HEK293 (cell line): ENCODE measurements at regions not wholly inside any gene's neighbourhood (a gene's known extent, or its start where the extent isn't known, plus 50 kb on each side); places are given as distances from the start of the nearest gene placed in this dataset.

Experiments used
- CTCF ChIA-PET: fragments of 350-600 bp; formaldehyde crosslinking; extraction: SDS; loops from one replicate; lab custom pipeline; 2021; ENCODE audit warnings: antibody characterized with exemption; lab: Yijun Ruan, JAX
- POLR2A ChIA-PET: fragments of 300-600 bp; formaldehyde crosslinking; extraction: SDS; loops from one replicate; lab custom pipeline; 2020; ENCODE audit warnings: antibody characterized with exemption, inconsistent platforms; lab: Yijun Ruan, JAX
- H3K27ac ChIP-seq: fragments of 200-500 bp; sonication (Bioruptor generic); 2 replicates; pipeline ENCODE4 v1.5.1; 2014; ENCODE audit warnings: low read depth, low read length, control low read depth, inconsistent platforms; ENCODE audit errors: extremely low read depth
- H3K36me3 ChIP-seq, 2 experiments: fragments of 200-500 bp in 1 of 2; sonication (Bioruptor generic) in 1 of 2; 1 replicate in 1 of 2; 2 replicates in 1 of 2; pipeline ENCODE4 v1.5.1; 2014 to 2017; ENCODE audit warnings: inconsistent platforms in 2 of 2, low read length in 2 of 2; ENCODE audit not compliant: control insufficient read depth in 2 of 2, insufficient read depth in 1 of 2
- H3K4me1 ChIP-seq: fragments of 200-500 bp; sonication (Bioruptor generic); 2 replicates; pipeline ENCODE4 v1.5.1; 2014; ENCODE audit warnings: mild to moderate bottlenecking, low read length, inconsistent platforms; ENCODE audit not compliant: control insufficient read depth, insufficient read depth
- H3K4me3 ChIP-seq: 2 replicates; pipeline ENCODE4 v1.5.1; 2011; ENCODE audit warnings: low read depth, mild to moderate bottlenecking, control low read depth, low read length, moderate library complexity
- H3K9me3 ChIP-seq: fragments of 200-500 bp; sonication (Bioruptor generic); 2 replicates; pipeline ENCODE4 v1.5.1; 2014; ENCODE audit warnings: low read depth, low read length, inconsistent platforms; ENCODE audit not compliant: control insufficient read depth, insufficient read depth
- HOXC10 ChIP-seq: sonication (generic); formaldehyde crosslinking; IDR thresholded peaks from 2 replicates; pipeline ENCODE4 v1.8.1; 2023; ENCODE audit warnings: mild to moderate bottlenecking, missing genetic modification reagents
- INSM2 ChIP-seq: fragments of 450-650 bp; formaldehyde crosslinking; IDR thresholded peaks from 2 replicates; pipeline ENCODE4 v1.5.1; 2016; ENCODE audit warnings: missing biosample characterization, missing genetic modification characterization
- MEIS1 ChIP-seq: sonication (generic); formaldehyde crosslinking; IDR thresholded peaks from 2 replicates; pipeline ENCODE4 v1.8.1; 2022; ENCODE audit warnings: missing genetic modification reagents, mild to moderate bottlenecking, borderline replicate concordance
- SP3 ChIP-seq: fragments of 450-650 bp; formaldehyde crosslinking; IDR thresholded peaks from 2 replicates; pipeline ENCODE4 v1.5.1; 2016; ENCODE audit warnings: missing biosample characterization, missing genetic modification characterization
- TRIM28 ChIP-seq: IDR thresholded peaks from 2 replicates; pipeline ENCODE4 v1.6.1; 2011; ENCODE audit warnings: low read length, control low read depth, borderline replicate concordance
- ZNF140 ChIP-seq: fragments of 450-650 bp; formaldehyde crosslinking; IDR thresholded peaks from 2 replicates; pipeline ENCODE4 v1.5.1; 2016; ENCODE audit warnings: missing biosample characterization, missing genetic modification characterization
- ZNF146 ChIP-seq: fragments of 450-650 bp; formaldehyde crosslinking; IDR thresholded peaks from 2 replicates; pipeline ENCODE4 v1.5.1; 2016; ENCODE audit warnings: missing biosample characterization, missing genetic modification characterization
- ZNF26 ChIP-seq: fragments of 450-650 bp; formaldehyde crosslinking; IDR thresholded peaks from 2 replicates; pipeline ENCODE4 v1.5.1; 2016; ENCODE audit warnings: missing biosample characterization, missing genetic modification characterization
- ZNF266 ChIP-seq: fragments of 450-650 bp; formaldehyde crosslinking; IDR thresholded peaks from 2 replicates; pipeline ENCODE4 v1.5.1; 2016; ENCODE audit warnings: missing biosample characterization, missing genetic modification characterization, low read depth
- ZNF513 ChIP-seq: fragments of 450-650 bp; IDR thresholded peaks from 2 replicates; pipeline ENCODE4 v1.5.1; 2018; ENCODE audit warnings: missing biosample characterization, missing genetic modification characterization
- ZNF548 ChIP-seq: fragments of 450-650 bp; formaldehyde crosslinking; IDR thresholded peaks from 2 replicates; pipeline ENCODE4 v1.5.1; 2016; ENCODE audit warnings: missing biosample characterization, missing genetic modification characterization
- ZNF558 ChIP-seq: fragments of 450-650 bp; formaldehyde crosslinking; IDR thresholded peaks from 2 replicates; pipeline ENCODE4 v1.5.1; 2016; ENCODE audit warnings: missing biosample characterization, missing genetic modification characterization
- ZNF623 ChIP-seq: fragments of 450-650 bp; formaldehyde crosslinking; IDR thresholded peaks from 2 replicates; pipeline ENCODE4 v1.5.1; 2016; ENCODE audit warnings: missing biosample characterization, missing genetic modification characterization
- ZNF629 ChIP-seq: fragments of 450-650 bp; formaldehyde crosslinking; IDR thresholded peaks from 2 replicates; pipeline ENCODE4 v1.5.1; 2017; ENCODE audit warnings: missing biosample characterization, missing genetic modification characterization
- ZNF707 ChIP-seq: fragments of 450-650 bp; formaldehyde crosslinking; IDR thresholded peaks from 2 replicates; pipeline ENCODE4 v1.5.1; 2016; ENCODE audit warnings: missing biosample characterization, missing genetic modification characterization
- TF ChIP-seq, protein P1 (sequence below): fragments of 450-650 bp; formaldehyde crosslinking; IDR thresholded peaks from 2 replicates; pipeline ENCODE4 v1.5.1; 2016; ENCODE audit warnings: missing biosample characterization, missing genetic modification characterization
- TF ChIP-seq, protein P2 (sequence below): fragments of 450-650 bp; formaldehyde crosslinking; IDR thresholded peaks from 2 replicates; pipeline ENCODE4 v1.5.1; 2016; ENCODE audit warnings: missing biosample characterization, missing genetic modification characterization
- TF ChIP-seq, protein P3 (sequence below): fragments of 450-650 bp; formaldehyde crosslinking; IDR thresholded peaks from 2 replicates; pipeline ENCODE4 v1.5.1; 2016; ENCODE audit warnings: missing biosample characterization, missing genetic modification characterization

- no peaks in the 10 kb centered on the region for H3K4me1 ChIP-seq
- ChIA-PET POLR2A (interaction anchor here (1.4 kb wide), 1 partner anchor 8 kb away, joined by 3 read pairs; no protein-coding TSS in a partner anchor), CTCF (interaction anchor here (1.0 to 1.2 kb wide), 3 partner anchors 15 to 271 kb away, joined by 3 to 5 read pairs (median 3); no protein-coding TSS in a partner anchor)
Measured at GRCh38 chr11:19352072-19352770, 111.5 kb upstream of the E2F8 start.

DNA sequence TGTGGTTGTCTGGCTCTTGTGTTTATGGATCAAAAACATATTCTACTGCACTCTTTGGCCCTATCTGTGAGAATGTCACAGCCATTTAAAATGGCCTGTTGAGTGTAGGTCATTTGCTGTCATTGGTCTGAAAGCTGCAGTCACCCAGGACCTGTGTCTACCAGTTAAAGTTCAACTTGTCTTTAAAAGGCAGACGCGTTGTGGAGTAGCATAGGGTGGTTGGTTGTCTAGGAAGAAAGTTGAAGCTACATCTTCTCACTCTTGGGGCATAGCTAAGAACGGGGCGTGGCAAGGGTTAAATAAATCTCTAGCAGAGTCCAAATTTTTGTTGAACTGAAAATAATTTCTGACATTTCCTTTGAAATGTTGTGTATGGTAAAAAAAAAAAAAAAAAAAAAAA, 110.7 kb upstream of the E2F8 start:
- Histone ChIP-seq H3K4me1 (no peaks in the 10 kb centered on the region; the same call in 1 of the 2 replicates), H3K36me3 (no peaks in the 10 kb centered on the region), H3K27ac (no peak overlapping the region), H3K9me3 (no peaks in the 10 kb centered on the region), H3K4me3 (no peak overlapping the region)
- TF ChIP-seq ZNF707 (tag by site-specific recombination) (no peak), SP3 (tag by site-specific recombination) (no peak), ZNF146 (no peak), ZNF548 (tag by site-specific recombination) (no peak), ZNF513 (tag by site-specific recombination) (no peak)
- TF ChIP-seq, protein P1, sequence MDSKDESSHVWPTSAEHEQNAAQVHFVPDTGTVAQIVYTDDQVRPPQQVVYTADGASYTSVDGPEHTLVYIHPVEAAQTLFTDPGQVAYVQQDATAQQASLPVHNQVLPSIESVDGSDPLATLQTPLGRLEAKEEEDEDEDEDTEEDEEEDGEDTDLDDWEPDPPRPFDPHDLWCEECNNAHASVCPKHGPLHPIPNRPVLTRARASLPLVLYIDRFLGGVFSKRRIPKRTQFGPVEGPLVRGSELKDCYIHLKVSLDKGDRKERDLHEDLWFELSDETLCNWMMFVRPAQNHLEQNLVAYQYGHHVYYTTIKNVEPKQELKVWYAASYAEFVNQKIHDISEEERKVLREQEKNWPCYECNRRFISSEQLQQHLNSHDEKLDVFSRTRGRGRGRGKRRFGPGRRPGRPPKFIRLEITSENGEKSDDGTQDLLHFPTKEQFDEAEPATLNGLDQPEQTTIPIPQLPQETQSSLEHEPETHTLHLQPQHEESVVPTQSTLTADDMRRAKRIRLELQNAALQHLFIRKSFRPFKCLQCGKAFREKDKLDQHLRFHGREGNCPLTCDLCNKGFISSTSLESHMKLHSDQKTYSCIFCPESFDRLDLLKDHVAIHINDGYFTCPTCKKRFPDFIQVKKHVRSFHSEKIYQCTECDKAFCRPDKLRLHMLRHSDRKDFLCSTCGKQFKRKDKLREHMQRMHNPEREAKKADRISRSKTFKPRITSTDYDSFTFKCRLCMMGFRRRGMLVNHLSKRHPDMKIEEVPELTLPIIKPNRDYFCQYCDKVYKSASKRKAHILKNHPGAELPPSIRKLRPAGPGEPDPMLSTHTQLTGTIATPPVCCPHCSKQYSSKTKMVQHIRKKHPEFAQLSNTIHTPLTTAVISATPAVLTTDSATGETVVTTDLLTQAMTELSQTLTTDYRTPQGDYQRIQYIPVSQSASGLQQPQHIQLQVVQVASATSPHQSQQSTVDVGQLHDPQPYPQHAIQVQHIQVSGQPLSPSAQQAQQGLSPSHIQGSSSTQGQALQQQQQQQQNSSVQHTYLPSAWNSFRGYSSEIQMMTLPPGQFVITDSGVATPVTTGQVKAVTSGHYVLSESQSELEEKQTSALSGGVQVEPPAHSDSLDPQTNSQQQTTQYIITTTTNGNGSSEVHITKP (tag by site-specific recombination) = no peak
- TF ChIP-seq, protein P2, sequence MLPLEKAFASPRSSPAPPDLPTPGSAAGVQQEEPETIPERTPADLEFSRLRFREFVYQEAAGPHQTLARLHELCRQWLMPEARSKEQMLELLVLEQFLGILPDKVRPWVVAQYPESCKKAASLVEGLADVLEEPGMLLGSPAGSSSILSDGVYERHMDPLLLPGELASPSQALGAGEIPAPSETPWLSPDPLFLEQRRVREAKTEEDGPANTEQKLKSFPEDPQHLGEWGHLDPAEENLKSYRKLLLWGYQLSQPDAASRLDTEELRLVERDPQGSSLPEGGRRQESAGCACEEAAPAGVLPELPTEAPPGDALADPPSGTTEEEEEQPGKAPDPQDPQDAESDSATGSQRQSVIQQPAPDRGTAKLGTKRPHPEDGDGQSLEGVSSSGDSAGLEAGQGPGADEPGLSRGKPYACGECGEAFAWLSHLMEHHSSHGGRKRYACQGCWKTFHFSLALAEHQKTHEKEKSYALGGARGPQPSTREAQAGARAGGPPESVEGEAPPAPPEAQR (tag by site-specific recombination) = no peak
- TF ChIP-seq, protein P3, sequence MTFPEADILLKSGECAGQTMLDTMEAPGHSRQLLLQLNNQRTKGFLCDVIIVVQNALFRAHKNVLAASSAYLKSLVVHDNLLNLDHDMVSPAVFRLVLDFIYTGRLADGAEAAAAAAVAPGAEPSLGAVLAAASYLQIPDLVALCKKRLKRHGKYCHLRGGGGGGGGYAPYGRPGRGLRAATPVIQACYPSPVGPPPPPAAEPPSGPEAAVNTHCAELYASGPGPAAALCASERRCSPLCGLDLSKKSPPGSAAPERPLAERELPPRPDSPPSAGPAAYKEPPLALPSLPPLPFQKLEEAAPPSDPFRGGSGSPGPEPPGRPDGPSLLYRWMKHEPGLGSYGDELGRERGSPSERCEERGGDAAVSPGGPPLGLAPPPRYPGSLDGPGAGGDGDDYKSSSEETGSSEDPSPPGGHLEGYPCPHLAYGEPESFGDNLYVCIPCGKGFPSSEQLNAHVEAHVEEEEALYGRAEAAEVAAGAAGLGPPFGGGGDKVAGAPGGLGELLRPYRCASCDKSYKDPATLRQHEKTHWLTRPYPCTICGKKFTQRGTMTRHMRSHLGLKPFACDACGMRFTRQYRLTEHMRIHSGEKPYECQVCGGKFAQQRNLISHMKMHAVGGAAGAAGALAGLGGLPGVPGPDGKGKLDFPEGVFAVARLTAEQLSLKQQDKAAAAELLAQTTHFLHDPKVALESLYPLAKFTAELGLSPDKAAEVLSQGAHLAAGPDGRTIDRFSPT (tag by site-specific recombination) = no peak
- CTCF ChIA-PET = interaction anchor here (0.7 to 1.2 kb wide), 2 partner anchors 270 to 765 kb away, joined by 4 to 5 read pairs; no protein-coding TSS in a partner anchor
- POLR2A ChIA-PET = no interaction called here

More at GRCh38 chr11:19352072-19352770, 111.5 kb upstream of the E2F8 start:
- Histone ChIP-seq H3K9me3 (no peaks in the 10 kb centered on the region), H3K27ac (no peak overlapping the region), H3K4me3 (no peak overlapping the region), H3K36me3 (no peaks in the 10 kb centered on the region)
- no peak for TF ChIP-seq ZNF623 (tag by site-specific recombination)

DNA sequence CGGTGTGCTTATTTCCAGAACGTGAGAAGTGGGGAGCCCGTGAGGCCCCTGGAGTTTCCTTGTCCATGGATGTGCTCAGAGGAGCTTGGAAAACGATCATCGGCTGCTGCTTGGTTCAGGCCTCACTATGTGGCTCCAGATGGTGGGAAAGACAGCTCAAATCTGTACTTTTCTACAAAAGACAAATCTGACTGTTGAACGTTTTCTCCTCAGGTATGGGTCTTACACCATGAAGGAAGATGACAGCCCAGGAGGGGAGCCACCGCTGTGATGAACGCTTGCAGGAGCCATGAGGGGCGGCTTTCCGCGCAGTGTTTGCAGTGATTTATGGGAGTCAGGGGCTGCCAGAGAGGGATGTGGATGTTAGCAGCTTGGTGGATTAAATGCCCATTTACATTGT, 109.4 kb upstream of the E2F8 start:
- ChIA-PET CTCF (interaction anchor here (0.6 kb wide), 1 partner anchor 832 kb away, joined by 3 read pairs; no protein-coding TSS in a partner anchor), POLR2A (no interaction called here)
- Histone ChIP-seq H3K36me3 (no peaks in the 10 kb centered on the region), H3K4me1 (no peaks in the 10 kb centered on the region; the same call in 1 of the 2 replicates), H3K9me3 (no peaks in the 10 kb centered on the region), H3K4me3 (no peak overlapping the region), H3K27ac (no peak overlapping the region)
- no peak for TF ChIP-seq TRIM28
- no peak for TF ChIP-seq ZNF26 (tag by site-specific recombination)
- TF ChIP-seq ZNF558 (tag by site-specific recombination) = no peak
- TF ChIP-seq ZNF629 (tag by site-specific recombination) = no peak
- no peak for TF ChIP-seq ZNF140
- no peak for TF ChIP-seq MEIS1 (CRISPR knock-in tag)
- TF ChIP-seq ZNF266 (tag by site-specific recombination) = no peak
- no peak for TF ChIP-seq HOXC10 (CRISPR knock-in tag)
- no peak for TF ChIP-seq INSM2
